ENCODE measurements at regions not wholly inside any gene's neighbourhood (a gene's known extent, or its start where the extent isn't known, plus 50 kb on each side); places are given as distances from the start of the nearest gene placed in this dataset.

- TF ChIP-seq ZNF513 (tag by site-specific recombination; IDR thresholded peaks at IDR 0.05) (no peak), ZNF148 (tag by site-specific recombination; IDR thresholded peaks at IDR 0.05; ENCODE audit: borderline replicate concordance) (no peak), AEBP2 (tag by site-specific recombination; IDR thresholded peaks at IDR 0.05; ENCODE audit: borderline replicate concordance) (no peak)
Observed at GRCh38 chr13:50527188-50527587, 316.3 kb downstream of the DLEU7 start (continued).

- POLR2A ChIA-PET, result no interaction called here
Observed at GRCh38 chr13:50527612-50528509, 315.6 kb downstream of the DLEU7 start.

GRCh38 chr13:50529154-50529882, 314.2 kb downstream of the DLEU7 start:
- CTCF ChIA-PET, result interaction anchor here (1.3 kb wide), 1 partner anchor 444 kb away, joined by 3 read pairs; no protein-coding TSS in a partner anchor
- H3K4me3 ChIP-seq (ENCODE audit: low read depth, low read length), result no peak overlapping the region
- H3K36me3 ChIP-seq (ENCODE audit: control insufficient read depth in 2 of 2, insufficient read depth in 1 of 2, low read length in 2 of 2), result no peaks in the 10 kb centered on the region
- peaks cover 5% of the 10 kb centered on the region for H3K4me1 ChIP-seq (ENCODE audit: control insufficient read depth, insufficient read depth, low read length)
- no peaks in the 10 kb centered on the region for H3K9me3 ChIP-seq (ENCODE audit: control insufficient read depth, insufficient read depth, low read depth, low read length)
- peak overlapping the region; percentile 95 for H3K27ac ChIP-seq (ENCODE audit: extremely low read depth, low read depth, low read length)
- POLR2A ChIA-PET, result interaction anchor here (0.9 kb wide), 1 partner anchor 12 kb away, joined by 3 read pairs; no protein-coding TSS in a partner anchor
- TF ChIP-seq ZBTB6 (tag by site-specific recombination; IDR thresholded peaks at IDR 0.05) (no peak; the same call in 1 of the 2 replicates), AEBP2 (tag by site-specific recombination; IDR thresholded peaks at IDR 0.05; ENCODE audit: borderline replicate concordance) (no peak), ZNF521 (tag by site-specific recombination; IDR thresholded peaks at IDR 0.05) (no peak), ZNF24 (tag by site-specific recombination; IDR thresholded peaks at IDR 0.05) (peak; percentile 49; the same call in 1 of the 2 replicates), PRDM4 (tag by site-specific recombination; IDR thresholded peaks at IDR 0.05) (peak; percentile 99), ZNF2 (tag by site-specific recombination; IDR thresholded peaks at IDR 0.05) (0 out of 2 replicates have a peak, but pooled peaks have one; percentile 51), ZNF26 (tag by site-specific recombination; IDR thresholded peaks at IDR 0.05) (no peak), ZNF530 (tag by site-specific recombination; IDR thresholded peaks at IDR 0.05; ENCODE audit: low read depth) (no peak)

More at GRCh38 chr13:50527612-50528509, 315.6 kb downstream of the DLEU7 start:
- CTCF ChIA-PET, result no interaction called here
- Histone ChIP-seq H3K36me3 (ENCODE audit: control insufficient read depth in 2 of 2, insufficient read depth in 1 of 2, low read length in 2 of 2) (no peaks in the 10 kb centered on the region), H3K4me1 (ENCODE audit: control insufficient read depth, insufficient read depth, low read length) (peaks cover 5% of the 10 kb centered on the region), H3K27ac (ENCODE audit: extremely low read depth, low read depth, low read length) (no peak overlapping the region), H3K9me3 (ENCODE audit: control insufficient read depth, insufficient read depth, low read depth, low read length) (no peaks in the 10 kb centered on the region), H3K4me3 (ENCODE audit: low read depth, low read length) (no peak overlapping the region)
- 0 out of 2 replicates have a peak, but pooled peaks have one; percentile 47 for TF ChIP-seq ZNF600 (tag by site-specific recombination; IDR thresholded peaks at IDR 0.05)
- peak; percentile 41; the same call in 1 of the 2 replicates for TF ChIP-seq SCRT1 (tag by site-specific recombination; IDR thresholded peaks at IDR 0.05; ENCODE audit: borderline replicate concordance)
- TF ChIP-seq ELK4 (IDR thresholded peaks at IDR 0.05; ENCODE audit: borderline replicate concordance, low read depth, low read length), result no peak
- peak; percentile 86 for TF ChIP-seq SCRT2 (tag by site-specific recombination; IDR thresholded peaks at IDR 0.05)
- no peak for TF ChIP-seq YY1 (tag by site-specific recombination; IDR thresholded peaks at IDR 0.05)

Measured in HEK293 (cell line).